ENCODE measurements at regions not wholly inside any gene's neighbourhood (a gene's known extent, or its start where the extent isn't known, plus 50 kb on each side); places are given as distances from the start of the nearest gene placed in this dataset.

DNA sequence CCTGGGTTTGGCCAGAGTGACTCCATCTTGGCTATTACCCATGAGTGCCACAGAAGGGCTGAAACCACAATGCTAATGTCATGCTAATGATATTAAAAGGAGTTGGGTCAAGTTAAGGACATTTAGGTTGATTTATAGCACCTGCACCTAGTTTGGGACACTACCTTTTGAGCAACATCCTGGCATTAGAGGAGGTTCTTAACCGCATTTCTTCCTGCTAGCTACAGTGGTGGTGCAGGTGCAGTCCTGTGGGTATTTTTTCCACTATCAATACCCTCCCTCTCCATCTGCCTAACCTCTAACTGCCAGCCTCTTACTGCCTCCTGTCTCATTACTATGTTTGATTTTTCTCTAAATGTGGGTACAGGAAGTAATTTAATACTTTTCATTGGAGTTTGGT lies 1276.1 kb downstream of the FSTL5 start:
- no peak for TF ChIP-seq CTCF (IDR thresholded peaks at IDR 0.05)
- no peak for TF ChIP-seq POLR2A (IDR thresholded peaks at IDR 0.05; ENCODE audit: low read length)
- TF ChIP-seq BHLHE40 (IDR thresholded peaks at IDR 0.05; ENCODE audit: low read depth, low read length), result no peak
- TF ChIP-seq MYC (IDR thresholded peaks at IDR 0.05; ENCODE audit: borderline replicate concordance, low read length), result no peak
- TF ChIP-seq, protein P1, sequence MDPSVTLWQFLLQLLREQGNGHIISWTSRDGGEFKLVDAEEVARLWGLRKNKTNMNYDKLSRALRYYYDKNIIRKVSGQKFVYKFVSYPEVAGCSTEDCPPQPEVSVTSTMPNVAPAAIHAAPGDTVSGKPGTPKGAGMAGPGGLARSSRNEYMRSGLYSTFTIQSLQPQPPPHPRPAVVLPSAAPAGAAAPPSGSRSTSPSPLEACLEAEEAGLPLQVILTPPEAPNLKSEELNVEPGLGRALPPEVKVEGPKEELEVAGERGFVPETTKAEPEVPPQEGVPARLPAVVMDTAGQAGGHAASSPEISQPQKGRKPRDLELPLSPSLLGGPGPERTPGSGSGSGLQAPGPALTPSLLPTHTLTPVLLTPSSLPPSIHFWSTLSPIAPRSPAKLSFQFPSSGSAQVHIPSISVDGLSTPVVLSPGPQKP (IDR thresholded peaks at IDR 0.05; ENCODE audit: low read depth, low read length), result no peak
- TF ChIP-seq ZC3H11A (IDR thresholded peaks at IDR 0.05), result no peak
- TF ChIP-seq NPAS2 (CRISPR knock-in tag; IDR thresholded peaks at IDR 0.05; ENCODE audit: borderline replicate concordance), result no peak
- no peak for TF ChIP-seq RCOR1 (IDR thresholded peaks at IDR 0.05; ENCODE audit: low read depth, low read length)
- no peak for TF ChIP-seq JUN (IDR thresholded peaks at IDR 0.05)
- TF ChIP-seq MAZ (IDR thresholded peaks at IDR 0.05; ENCODE audit: borderline replicate concordance, low read depth, low read length), result no peak
- TF ChIP-seq CHD2 (IDR thresholded peaks at IDR 0.05; ENCODE audit: low read length, partially characterized antibody), result no peak
